ENCODE measurements at regions not wholly inside any gene's neighbourhood (a gene's known extent, or its start where the extent isn't known, plus 50 kb on each side); places are given as distances from the start of the nearest gene placed in this dataset.
"Not testable (repeated sequence)": the region's sequence is repeated elsewhere in the genome, so short reads cannot be mapped to it uniquely, and the experiment has no call there.

DNA sequence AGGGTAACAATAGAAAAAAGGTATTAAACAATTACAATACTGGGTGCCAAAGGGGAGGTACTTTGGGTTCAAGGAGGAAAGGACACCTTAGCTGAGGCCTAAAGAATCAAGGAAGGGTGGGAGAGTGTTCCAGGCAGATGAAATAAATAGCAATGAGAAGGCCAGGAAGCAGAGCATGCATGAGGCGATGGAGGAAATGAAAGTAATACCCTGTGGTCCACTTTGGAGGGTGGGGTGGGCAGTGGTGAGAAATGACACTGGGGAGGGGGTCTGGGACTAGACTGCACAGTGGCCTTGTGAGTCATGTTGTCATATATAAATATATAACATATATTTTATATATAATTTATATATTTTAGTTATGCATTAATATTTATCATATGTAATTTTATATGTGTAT, 55.9 kb downstream of the BHLHE40 start:
- DNase-seq, result no peak

DNA sequence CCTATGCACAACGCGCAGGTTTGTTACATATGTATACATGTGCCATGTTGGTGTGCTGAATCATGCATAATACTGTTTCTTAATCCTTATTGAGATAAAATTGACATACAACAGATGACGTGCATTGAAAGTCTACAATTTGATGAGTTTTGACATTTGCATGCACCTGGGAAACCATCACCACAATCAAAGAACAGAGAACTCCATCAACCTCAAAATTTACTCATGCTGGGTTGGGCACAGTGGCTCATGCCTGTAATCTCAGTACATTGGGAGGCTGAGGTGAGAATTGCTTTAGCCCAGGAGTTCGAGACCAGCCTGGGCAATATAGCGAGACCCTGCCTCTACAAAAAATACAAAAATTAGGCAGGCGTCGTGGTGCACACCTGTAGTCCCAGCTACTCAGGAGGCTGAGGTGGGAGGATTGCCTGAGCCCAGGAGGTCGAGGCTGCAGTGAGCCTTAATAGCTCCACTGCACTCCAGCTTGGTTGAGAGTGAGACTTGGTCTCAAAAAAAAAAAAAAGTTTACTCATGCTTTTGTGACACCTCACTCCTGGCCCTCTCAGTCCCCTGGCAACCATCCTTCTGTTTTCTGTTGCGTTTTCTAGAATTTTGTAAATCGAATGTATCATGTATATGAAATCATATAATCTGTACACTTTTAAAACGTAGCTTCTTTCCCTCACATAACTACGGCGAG, 56.6 kb downstream of the BHLHE40 start:
- no peak for DNase-seq

DNA sequence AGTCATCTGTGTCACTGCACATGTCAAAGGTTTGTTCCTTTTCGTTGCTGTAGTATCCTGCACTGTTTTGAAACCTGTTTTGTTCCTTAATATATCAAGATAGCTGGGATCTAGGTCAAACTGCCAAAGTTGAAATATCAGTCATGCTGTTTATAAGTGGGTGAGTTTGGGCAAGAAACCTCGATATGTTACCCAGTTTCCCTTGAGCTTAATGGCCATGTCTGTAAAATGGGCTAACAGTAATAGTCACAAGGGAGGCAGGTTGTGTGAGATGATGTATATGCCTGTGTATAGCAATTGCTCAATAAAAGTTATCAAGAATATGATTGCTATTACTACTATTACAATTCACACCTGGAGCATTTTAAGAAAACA, 57.1 kb downstream of the BHLHE40 start:
- DNase-seq, result no peak

DNA sequence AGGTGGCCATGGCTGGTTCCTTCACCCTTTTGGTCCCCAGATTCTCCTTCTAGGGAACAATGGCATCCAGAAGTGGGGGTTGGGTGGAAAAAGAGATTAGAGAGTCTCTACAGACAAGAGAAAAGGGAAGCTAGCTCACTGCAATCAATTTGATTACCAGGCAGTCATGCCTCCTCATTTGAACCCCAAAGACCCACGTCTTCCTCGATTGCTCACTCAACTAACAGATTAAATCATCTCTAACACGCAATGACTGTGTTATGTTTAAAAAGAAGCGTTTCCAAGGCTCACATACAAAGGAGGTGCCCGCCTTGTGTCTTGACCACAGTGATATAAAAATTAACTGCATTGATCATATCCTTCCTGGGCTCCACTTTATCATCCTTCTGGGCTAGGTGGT, 57.6 kb downstream of the BHLHE40 start:
- no peak for DNase-seq

DNA sequence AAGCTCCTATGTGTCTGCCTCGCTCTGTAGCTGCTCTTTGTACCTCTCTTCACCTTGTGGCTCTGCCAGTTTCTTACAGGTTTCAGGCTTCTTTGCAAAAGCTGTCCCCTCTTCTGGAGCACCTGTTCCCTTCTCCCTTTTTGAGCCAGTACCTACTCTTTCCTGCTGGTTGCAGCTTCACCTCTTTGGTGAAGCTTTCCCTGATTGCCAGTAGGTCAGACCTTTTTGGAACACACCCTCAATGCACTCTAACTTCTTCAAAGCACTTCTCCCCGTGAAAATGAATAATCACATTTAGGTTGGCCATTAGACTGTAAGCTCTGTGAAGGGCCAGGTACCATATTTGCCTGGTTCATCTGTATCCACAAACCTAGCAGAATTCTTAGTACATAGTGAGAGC, 60.3 kb downstream of the BHLHE40 start:
- DNase-seq, result no peak

DNA sequence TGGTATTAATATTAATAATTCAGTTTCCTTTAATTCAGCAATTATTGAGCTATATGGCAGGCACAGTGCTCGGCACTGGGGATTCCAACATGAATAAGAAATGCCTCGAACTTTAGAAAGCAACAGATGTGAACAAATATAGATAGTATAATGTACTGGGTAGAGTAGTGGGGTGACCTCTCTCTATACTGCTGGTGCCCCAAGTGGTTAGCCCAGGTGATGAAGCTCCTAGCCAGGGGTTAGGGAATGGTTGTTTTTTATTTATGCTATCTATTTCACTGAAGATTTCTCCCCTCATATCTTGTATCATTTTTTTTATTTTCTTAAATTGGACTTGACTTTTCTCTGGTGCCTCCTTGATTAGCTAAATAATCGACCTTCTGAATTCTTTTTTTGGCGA, 62.1 kb downstream of the BHLHE40 start:
- no peak for DNase-seq

DNA sequence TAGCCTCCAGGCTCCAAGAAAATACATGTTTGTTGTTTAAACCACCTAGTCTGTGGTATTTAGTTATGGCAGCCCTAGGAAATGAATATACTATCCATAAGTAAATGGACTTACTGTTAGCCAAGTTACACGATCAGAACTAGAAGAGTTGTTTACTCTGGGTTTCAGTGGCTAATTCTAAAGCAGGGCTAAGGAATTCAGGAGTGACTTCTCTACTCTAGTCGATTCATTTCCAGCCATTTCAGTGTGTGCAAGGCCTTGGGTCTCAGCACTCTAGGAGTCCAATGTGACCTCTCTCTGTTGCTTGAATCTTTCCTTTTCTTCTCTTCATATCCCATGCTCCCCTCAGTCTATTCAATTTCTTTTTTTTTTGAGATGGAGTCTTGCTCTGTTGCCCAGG, 66.7 kb downstream of the BHLHE40 start:
- DNase-seq, result no peak

DNA sequence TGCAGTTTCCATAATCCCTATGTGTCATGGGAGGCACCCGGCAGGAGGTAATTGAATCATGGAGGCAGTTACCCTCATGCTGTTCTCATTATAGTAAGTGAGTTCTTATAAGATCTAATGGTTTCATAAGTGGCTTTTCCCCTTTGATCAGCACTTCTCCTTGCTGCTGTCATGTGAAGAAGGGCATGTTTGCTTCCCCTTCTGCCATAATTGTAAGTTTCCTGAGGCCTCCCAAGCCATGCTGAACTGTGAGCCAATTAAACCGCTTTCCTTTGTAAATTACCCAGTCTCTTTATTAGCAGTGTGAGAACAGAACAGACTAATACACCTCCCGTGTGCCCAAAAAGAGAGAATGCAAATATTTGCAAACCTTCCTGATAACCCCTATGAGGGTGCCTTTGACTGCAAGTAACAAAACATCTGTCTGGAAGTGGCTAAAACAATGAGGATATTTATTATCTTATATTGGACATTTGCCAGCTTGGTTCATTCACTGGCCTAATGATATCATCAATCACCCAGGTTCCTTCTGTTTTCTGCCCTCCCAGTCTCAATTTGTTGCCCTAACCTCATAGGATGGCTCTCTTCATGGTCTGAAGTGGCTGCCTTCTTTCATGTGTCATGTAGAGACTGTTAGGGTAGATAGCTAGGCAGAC, 68.7 kb downstream of the BHLHE40 start:
- no peak for DNase-seq

DNA sequence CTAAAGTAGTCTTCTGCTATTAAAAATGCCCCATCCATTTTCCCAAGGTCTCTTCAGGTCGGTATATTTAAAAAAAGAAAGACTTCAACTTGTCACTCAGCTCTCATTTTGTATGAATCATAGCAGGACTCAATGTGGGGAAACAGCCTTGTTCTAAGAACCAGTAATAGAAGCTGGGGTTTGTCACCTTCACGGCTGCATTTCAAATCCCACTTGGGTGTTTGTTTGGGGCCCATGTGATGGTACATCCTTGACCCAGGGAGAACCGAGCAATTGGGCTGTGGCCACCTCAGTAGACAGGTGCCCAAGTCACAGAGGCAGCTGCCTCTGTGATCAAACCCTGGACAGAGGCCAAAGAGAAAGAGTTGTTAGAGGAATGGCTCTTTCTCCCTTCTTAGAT, 70.3 kb upstream of the ARL8B start:
- DNase-seq, result peak; percentile 69

DNA sequence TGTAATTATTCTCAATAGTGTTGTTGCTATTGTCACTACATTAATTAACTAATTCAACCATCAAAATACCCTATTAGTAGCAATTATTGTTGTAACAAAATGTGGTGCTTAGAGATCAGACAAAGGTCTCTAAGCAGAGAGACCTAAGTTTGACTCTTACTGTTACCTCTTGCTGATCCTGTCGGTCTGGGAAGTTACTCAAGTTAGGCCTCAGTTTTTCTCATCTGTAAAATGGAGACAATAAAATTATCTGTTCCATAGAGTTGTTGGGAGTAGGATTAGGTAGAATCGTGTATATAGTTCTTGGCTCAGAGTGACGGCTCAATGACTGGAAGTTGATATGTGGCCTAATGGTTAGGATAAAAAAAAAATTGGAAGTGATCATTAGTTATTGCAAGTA, 69.8 kb upstream of the ARL8B start:
- no peak for DNase-seq

DNA sequence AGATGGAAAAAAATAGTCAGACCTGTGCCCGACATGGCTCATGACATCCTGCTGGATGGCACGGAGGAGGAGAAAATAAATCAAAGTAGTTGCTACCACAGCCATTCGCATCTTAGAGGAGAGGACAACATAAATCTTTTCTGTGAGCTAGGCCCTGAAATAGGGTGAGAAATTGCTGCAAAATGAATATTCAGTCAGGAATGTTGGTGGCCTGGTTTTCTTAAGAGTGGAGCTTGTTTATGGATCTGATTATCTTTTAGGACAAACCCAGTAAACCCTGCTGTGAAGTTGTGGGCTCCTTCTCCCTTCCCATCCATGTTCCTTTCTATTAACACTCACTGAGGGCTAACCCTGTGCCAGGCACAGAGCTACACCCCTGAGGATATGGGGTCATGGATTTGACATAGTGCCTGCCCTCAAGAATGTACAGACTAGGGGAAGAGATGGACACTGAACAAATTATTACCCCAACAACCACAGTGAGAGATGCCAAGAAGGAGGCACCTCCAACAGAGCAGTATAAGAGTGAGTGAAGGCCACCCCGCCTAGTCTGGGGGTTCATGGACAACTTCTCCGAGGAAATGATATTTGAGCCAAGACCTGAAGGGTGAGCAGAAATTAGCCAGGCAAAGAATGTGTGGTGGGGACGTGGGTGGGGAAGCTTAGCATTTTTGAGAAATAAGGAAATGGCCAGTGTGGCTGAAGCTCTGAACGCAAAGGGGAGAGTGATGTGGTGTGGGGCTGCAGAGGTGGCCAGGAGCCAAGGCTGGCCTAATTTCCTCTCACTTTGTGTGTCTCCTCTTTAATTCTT, 68.9 kb upstream of the ARL8B start:
- DNase-seq, result no peak

DNA sequence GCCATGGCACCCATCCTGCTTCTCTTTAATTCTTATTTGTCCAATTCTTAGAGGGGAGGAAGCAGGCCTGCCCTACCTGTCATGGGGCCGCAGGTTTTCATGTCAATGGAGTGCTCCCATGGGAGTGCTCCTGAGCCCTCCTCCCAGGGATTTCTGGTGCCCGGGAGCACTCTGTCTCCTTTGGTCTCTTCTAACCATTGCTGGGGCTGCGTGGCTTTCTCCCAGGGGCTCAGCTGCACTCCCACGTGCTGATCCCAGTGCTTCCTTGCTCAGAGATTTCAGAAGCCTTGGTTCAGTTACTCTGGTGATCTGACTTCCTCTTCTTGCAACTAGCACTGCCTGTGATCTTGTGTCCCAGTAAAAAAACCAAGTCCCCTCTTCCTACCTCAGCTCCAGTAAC, 68.0 kb upstream of the ARL8B start:
- DNase-seq, result no peak

DNA sequence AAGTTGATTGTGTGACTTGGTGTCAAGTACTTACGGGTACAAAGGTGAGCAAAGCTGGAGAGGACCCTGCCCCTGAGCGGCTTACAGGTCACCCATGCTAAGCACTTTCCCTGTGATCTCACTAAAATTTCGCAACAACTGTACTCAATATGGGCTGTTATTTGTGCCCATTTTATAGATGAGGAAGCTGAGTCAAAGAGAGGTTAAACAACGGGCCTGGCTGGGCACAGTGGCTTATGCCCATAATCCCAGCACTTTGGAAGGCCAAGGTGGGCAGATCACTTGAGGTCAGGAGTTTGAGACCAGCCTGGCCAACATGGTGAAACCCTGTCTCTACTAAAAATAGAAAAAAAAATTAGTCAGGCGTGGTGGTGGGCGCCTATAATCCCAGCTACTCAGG, 67.5 kb upstream of the ARL8B start:
- DNase-seq, result not testable (repeated sequence)

DNA sequence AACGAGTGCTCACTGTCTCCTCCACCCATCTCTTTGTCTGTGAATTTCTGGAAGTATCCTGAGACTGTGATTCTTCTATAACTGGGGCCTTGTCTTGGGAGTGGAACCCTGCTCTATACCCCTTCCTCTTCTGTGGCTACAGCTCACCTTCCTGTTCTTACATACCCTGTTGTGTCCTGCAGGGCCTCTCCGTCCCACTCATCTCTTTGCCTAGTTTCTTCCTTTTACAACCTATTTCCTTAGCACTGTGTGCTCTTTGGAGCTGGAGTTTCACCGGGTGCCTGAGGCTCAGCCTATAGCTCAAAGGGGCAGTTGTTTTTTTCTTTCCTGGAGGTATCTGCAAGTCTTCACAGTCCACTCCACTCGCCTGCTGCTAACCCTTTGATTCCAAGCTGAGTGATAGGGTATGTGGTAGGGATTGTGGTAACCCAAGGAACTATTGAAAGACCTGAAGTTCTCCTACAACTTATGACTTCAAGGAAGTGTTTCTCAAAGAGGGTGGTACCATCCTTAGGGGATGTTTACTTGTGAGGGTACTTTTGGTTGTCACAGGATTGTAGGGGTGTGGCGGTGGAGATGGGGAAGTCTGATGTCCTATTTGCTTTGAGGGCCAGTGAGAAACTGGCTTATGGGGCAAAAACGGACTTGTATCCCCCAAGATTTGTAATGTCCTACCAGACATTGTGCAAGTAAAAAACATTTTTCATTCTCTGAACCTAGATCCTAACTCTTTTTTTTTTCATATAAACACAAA, 66.6 kb upstream of the ARL8B start:
- no peak for DNase-seq

DNA sequence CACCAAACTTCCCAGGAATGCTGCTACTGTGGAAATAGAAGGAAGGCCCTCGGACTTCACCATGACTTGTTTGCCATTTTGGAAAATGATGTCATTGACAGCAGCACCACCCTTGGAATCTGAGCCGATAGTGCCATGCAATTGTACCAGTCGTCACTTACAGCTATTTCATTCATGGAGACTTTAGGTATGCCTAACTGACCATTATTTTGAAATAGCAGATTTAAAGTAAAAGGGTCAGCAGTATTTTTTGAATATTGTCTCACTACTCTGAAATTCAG, 66.0 kb upstream of the ARL8B start:
- DNase-seq, result no peak

DNA sequence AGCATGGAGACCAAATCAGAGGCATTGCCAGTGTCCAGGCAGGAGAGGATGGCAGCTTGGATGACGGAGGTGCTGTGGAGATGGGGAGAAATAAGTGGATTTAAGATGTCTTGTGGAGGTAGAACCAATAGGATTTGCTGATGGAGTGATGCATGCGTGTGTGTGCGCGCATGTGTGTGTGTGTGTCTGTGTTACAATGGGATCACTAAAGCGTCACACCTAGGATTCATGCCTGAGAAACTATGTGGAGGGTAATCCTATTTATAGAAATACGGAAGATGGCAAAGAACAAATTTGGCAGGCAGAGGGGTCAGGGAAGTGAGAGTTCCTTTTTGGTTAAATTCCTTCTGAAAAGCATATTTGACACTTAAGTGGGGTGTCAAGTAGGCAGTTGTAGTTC, 64.8 kb upstream of the ARL8B start:
- DNase-seq, result no peak

DNA sequence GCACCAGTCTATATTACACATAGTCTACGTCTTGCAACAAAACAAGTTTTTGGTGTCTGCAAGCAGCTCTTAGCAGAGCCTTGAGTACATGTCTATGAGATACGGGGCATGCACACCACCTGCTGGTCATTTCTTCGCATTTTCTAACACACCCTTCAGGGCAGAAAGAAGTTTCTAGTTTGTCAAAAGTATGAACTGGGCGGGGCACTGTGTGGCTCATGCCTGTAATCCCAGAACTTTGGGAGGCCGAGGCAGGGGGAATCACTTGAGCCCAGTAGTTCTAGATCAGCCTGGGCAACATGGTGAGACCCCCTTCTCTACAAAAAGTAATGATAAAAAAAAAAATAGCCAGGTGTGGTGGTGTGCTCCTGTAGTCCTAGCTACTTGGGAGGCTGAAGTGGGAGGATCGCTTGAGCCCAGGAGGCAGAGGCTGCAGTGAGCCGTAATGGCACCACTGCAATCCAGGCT, 64.2 kb upstream of the ARL8B start:
- peak; percentile 83 for DNase-seq

DNA sequence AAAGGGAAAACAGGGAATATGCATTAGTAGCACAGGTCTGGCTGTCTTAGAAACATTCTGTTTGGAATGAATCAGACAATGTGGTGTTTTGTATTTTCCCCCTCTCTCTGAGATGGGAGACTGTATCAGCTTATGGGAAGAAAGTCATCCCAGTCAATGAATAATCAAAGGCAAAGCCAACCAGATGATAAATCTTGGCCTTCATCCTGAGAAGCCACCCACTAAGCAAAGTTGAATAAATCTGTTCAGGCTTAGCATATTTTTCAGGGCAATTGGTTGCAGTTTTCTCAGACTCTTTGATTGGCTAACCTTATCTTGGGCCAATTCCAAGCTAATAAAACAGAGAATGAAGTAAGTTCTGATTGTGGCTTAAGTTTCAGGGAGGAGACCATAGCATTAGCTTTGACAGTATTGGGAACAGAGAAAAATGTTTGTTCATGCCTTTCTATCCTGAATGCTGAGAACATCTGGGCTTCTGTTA, 63.6 kb upstream of the ARL8B start:
- no peak for DNase-seq

DNA sequence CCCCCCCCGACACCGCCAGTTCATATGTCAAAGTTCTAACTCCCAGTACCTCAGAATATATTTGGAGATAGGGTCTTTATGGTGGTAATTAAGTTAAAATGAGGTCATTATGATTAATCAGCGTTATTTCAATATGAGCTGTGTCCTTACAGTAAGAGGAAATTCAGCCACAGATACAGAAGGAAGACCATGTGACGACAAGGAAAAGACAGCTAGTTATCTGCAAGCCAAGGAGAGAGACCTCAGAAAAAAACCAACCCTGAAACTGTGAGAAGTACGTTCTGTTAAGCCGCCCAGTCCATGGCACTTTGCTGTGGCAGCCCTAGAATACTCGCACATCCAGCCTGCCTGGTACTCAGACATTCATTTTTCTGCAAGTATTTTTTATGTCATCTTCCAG, 62.3 kb upstream of the ARL8B start:
- no peak for DNase-seq

DNA sequence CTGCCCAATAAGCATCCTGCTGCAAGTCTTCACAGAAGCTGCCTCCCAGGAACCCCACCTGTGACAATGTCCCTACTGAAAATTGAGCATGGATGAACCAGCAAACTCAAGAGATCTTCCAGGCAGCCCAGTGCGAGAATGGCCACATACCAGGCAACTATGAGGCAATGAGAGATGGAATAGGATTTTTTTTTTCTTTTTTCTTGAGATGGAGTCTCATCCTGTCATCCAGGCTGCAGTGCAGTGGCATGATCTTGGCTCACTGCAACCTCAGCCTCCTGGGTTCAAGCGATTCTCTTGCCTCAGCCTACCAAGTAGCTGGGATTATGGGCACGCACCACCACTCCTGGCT, 60.9 kb upstream of the ARL8B start:
- DNase-seq, result no peak

DNA sequence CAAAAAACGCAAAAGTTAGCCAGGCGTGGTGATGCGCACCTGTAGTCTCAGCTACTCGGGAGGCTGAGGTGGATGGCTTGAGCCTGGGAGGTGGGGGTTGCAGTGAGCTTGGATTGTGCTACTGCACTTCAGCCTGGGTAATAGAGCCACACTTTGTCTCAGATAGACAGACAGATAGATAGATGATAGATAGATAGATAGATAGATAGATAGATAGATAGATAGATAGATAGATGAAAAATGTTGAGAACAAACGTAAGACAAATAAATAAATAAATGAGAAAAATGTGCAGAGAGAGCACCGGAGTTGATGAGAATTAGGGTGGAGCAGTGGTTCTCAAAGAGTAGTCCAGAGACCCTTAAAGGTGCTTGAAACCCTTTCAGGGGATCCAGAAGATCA, 58.4 kb upstream of the ARL8B start:
- DNase-seq, result no peak

DNA sequence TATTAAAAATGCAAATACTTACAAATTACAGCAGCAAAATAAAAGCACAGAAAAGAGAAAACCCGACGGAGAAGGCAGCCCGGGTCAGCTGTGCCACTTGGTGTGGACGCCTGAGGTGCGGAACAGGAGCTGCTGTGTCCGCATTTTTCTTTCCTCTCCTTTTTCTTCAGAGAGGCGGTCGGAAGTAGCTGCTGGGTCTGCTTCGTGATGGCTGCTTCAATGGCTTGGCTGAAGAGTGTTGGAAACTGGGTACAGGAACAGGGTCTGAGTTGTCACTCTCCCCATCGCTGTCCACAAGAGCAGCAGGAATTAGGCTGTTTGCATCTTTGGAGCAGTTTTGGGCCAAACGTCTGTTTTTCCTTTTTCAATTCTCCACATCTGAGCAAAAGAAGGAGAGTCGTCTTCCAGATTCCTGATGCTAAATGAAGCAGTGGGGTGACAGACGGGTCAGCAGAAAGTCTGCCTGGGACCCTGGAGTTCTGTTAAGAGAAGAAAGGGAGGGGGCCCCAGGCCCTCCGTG, 53.5 kb upstream of the ARL8B start:
- no peak for DNase-seq

DNA sequence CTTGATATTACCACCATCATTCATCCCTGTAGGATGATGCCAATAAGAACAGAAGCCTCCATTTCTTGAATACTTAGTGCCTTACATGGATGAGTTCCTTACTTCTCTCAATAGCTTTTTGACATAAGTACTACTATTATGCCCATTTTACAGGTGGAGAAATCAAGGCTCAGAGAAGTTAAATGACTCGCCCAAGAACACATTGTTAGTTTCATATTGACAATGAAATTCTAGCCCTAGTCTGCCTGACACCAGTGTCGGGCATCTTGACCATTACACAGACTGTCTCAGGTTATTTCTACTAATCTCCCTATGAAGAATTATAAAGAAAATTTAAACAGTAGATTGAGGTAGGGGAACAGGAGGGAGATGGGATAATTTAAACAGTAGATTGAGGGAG, 52.5 kb upstream of the ARL8B start:
- DNase-seq, result no peak

Measured in activated CD4-positive, alpha-beta T cell treated with anti-CD3 and anti-CD28 coated beads, Interleukin-2, Interleukin-6, amounts not matched to agents 100 ng/mL and 50 ng/mL, durations not matched to agents 16 hours and 8 hours (primary cell).